SK-N-SH treated with all-trans-retinoic acid at 6 μM for 48 hours (cell line): ENCODE measurements at regions not wholly inside any gene's neighbourhood (a gene's known extent, or its start where the extent isn't known, plus 50 kb on each side); places are given as distances from the start of the nearest gene placed in this dataset.

Experiments
- ATAC-seq: fragments of 200-7000 bp; cut with Tn5 transposase; 3 replicates; pipeline ENCODE4 v1.9.1; 2020; ENCODE audit warnings: mild to moderate bottlenecking, moderate library complexity
- BACH2 ChIP-seq: fragments of 250-450 bp; sonication (Bioruptor Pico); IDR thresholded peaks from 2 replicates; pipeline ENCODE4 v1.9.0; 2021; ENCODE audit warnings: mild to moderate bottlenecking, borderline replicate concordance
- CREB5 ChIP-seq: fragments of 250-450 bp; sonication (Bioruptor Pico); IDR thresholded peaks from 2 replicates; pipeline ENCODE4 v1.5.1; 2020; ENCODE audit warnings: low read depth, mild to moderate bottlenecking, moderate library complexity
- CSDC2 ChIP-seq: fragments of 250-450 bp; sonication (Bioruptor Pico); IDR thresholded peaks from 2 replicates; pipeline ENCODE4 v1.5.0; 2020; ENCODE audit warnings: mild to moderate bottlenecking, moderate library complexity
- CSRNP3 ChIP-seq: fragments of 250-450 bp; sonication (Bioruptor Pico); IDR thresholded peaks from 2 replicates; pipeline ENCODE4 v1.5.1; 2021; ENCODE audit warnings: mild to moderate bottlenecking, moderate library complexity
- ESRRG ChIP-seq: fragments of 250-450 bp; sonication (Bioruptor Pico); IDR thresholded peaks from 2 replicates; pipeline ENCODE4 v1.6.1; 2021; ENCODE audit warnings: mild to moderate bottlenecking
- GLIS3 ChIP-seq: fragments of 250-450 bp; sonication (Bioruptor Pico); IDR thresholded peaks from 2 replicates; pipeline ENCODE4 v1.5.0; 2020; ENCODE audit warnings: mild to moderate bottlenecking, moderate library complexity
- ISL1 ChIP-seq: fragments of 250-450 bp; sonication (Bioruptor Pico); IDR thresholded peaks from 2 replicates; pipeline ENCODE4 v2.1.2; 2022; ENCODE audit warnings: mild to moderate bottlenecking, moderate library complexity
- OSR1 ChIP-seq: fragments of 250-450 bp; sonication (Bioruptor Pico); IDR thresholded peaks from 2 replicates; pipeline ENCODE4 v1.8.0; 2022; ENCODE audit warnings: moderate library complexity, mild to moderate bottlenecking, inconsistent platforms
- PATZ1 ChIP-seq: fragments of 250-450 bp; sonication (Bioruptor Pico); IDR thresholded peaks from 2 replicates; pipeline ENCODE4 v1.8.0; 2020; ENCODE audit warnings: mild to moderate bottlenecking, moderate library complexity, borderline replicate concordance
- POU6F1 ChIP-seq: fragments of 250-450 bp; sonication (Bioruptor Pico); IDR thresholded peaks from 2 replicates; pipeline ENCODE4 v1.8.0; 2021; ENCODE audit warnings: low read depth, mild to moderate bottlenecking, moderate library complexity, borderline replicate concordance
- PPARA ChIP-seq: fragments of 250-450 bp; sonication (Bioruptor Pico); IDR thresholded peaks from 2 replicates; pipeline ENCODE4 v1.5.0; 2020; ENCODE audit warnings: mild to moderate bottlenecking, borderline replicate concordance
- RARB ChIP-seq: fragments of 250-450 bp; sonication (Bioruptor Pico); IDR thresholded peaks from 2 replicates; pipeline ENCODE4 v1.8.0; 2021; ENCODE audit warnings: mild to moderate bottlenecking, moderate library complexity
- SNAI2 ChIP-seq: fragments of 250-450 bp; sonication (Bioruptor Pico); IDR thresholded peaks from 2 replicates; pipeline ENCODE4 v1.5.0; 2020; ENCODE audit warnings: mild to moderate bottlenecking, moderate library complexity
- TCF4 ChIP-seq: fragments of 250-450 bp; sonication (Bioruptor Pico); IDR thresholded peaks from 2 replicates; pipeline ENCODE4 v1.8.0; 2021; ENCODE audit warnings: mild to moderate bottlenecking, moderate library complexity, borderline replicate concordance
- TOX ChIP-seq: fragments of 250-450 bp; sonication (Bioruptor Pico); IDR thresholded peaks from 2 replicates; pipeline ENCODE4 v1.8.0; 2021; ENCODE audit warnings: mild to moderate bottlenecking, moderate library complexity, borderline replicate concordance
- ZC3H10 ChIP-seq: fragments of 250-450 bp; sonication (Bioruptor Pico); IDR thresholded peaks from 2 replicates; pipeline ENCODE4 v1.5.1; 2021; ENCODE audit warnings: mild to moderate bottlenecking, moderate library complexity
- ZFP3 ChIP-seq: fragments of 250-450 bp; sonication (Bioruptor Pico); IDR thresholded peaks from 2 replicates; pipeline ENCODE4 v1.5.0; 2020; ENCODE audit warnings: mild to moderate bottlenecking, moderate library complexity
- ZFP30 ChIP-seq: fragments of 450-650 bp; formaldehyde crosslinking; IDR thresholded peaks from 2 replicates; pipeline ENCODE4 v1.5.0; 2022; ENCODE audit warnings: mild to moderate bottlenecking, moderate library complexity
- ZNF565 ChIP-seq: fragments of 450-650 bp; formaldehyde crosslinking; conservative IDR thresholded peaks from 2 replicates; pipeline ENCODE4 v1.5.0; 2020; ENCODE audit warnings: low read depth, mild to moderate bottlenecking, moderate library complexity
- ZNF70 ChIP-seq: fragments of 450-650 bp; formaldehyde crosslinking; IDR thresholded peaks from 2 replicates; pipeline ENCODE4 v1.5.0; 2020; ENCODE audit warnings: mild to moderate bottlenecking, moderate library complexity
- ZNF8 ChIP-seq: fragments of 450-650 bp; formaldehyde crosslinking; IDR thresholded peaks from 2 replicates; pipeline ENCODE4 v1.5.0; 2020; ENCODE audit warnings: mild to moderate bottlenecking, moderate library complexity

GRCh38 chr9:28616310-28616709 lies 1043.0 kb upstream of the C9orf72 start (continued):
- TF ChIP-seq PATZ1 (CRISPR knock-in tag) (no peak), ESRRG (CRISPR knock-in tag) (no peak), ISL1 (CRISPR knock-in tag) (no peak), SNAI2 (CRISPR knock-in tag) (no peak), TOX (no peak), POU6F1 (CRISPR knock-in tag) (no peak)

GRCh38 chr9:28620011-28620410 lies 1046.7 kb upstream of the C9orf72 start:
- no peak for ATAC-seq
- TF ChIP-seq ZNF70 (CRISPR knock-in tag) (no peak), TOX (no peak), ZFP30 (no peak), POU6F1 (CRISPR knock-in tag) (no peak), ZNF8 (no peak), ZNF565 (no peak), OSR1 (no peak), TCF4 (CRISPR knock-in tag) (no peak), CREB5 (no peak), ZFP3 (CRISPR knock-in tag) (no peak), GLIS3 (CRISPR knock-in tag) (no peak), PATZ1 (CRISPR knock-in tag) (no peak)

GRCh38 chr9:28620661-28621060 lies 1047.4 kb upstream of the C9orf72 start:
- no peak for ATAC-seq
- TF ChIP-seq ISL1 (CRISPR knock-in tag): no peak
- no peak for TF ChIP-seq CREB5
- no peak for TF ChIP-seq BACH2 (CRISPR knock-in tag)
- no peak for TF ChIP-seq ZNF565
- TF ChIP-seq PPARA (CRISPR knock-in tag): no peak
- no peak for TF ChIP-seq ZNF8
- no peak for TF ChIP-seq GLIS3 (CRISPR knock-in tag)
- no peak for TF ChIP-seq OSR1
- no peak for TF ChIP-seq RARB (CRISPR knock-in tag)
- no peak for TF ChIP-seq ZC3H10 (CRISPR knock-in tag)
- no peak for TF ChIP-seq TCF4 (CRISPR knock-in tag)
- TF ChIP-seq PATZ1 (CRISPR knock-in tag): no peak
- no peak for TF ChIP-seq POU6F1 (CRISPR knock-in tag)
- no peak for TF ChIP-seq CSDC2 (CRISPR knock-in tag)
- TF ChIP-seq ZFP3 (CRISPR knock-in tag): no peak
- no peak for TF ChIP-seq CSRNP3 (CRISPR knock-in tag)
- no peak for TF ChIP-seq ZFP30
- TF ChIP-seq ZNF70 (CRISPR knock-in tag): no peak
- no peak for TF ChIP-seq TOX
- TF ChIP-seq, all 23 proteins: peak for 0
